T47D (cell line): ENCODE measurements at regions not wholly inside any gene's neighbourhood (a gene's known extent, or its start where the extent isn't known, plus 50 kb on each side); places are given as distances from the start of the nearest gene placed in this dataset.

ENCODE experiments used
- DNase-seq, 2 experiments: peaks; one replicate each; pipeline versions ENCODE4 v3.0.0 to v3.0.0-alpha.2; 2011 to 2012; ENCODE audit warnings: low read depth in 1 of 2, low spot score in 1 of 2
- JUND ChIP-seq: IDR thresholded peaks from 2 replicates; pipeline ENCODE4 v1.6.1; 2012; ENCODE audit warnings: low read depth
- in situ Hi-C: cut with HindIII; loops from 2 replicates; pipeline ENCODE4 v1.10.0; 2016; ENCODE audit warnings: low sequenced_read_pairs, low pct_unique_long_range_greater_than_20kb

- TF ChIP-seq JUND: no peak
- DNase-seq: no peak
- in situ Hi-C loops: no loop called here
Measured at GRCh38 chr17:10993126-10993525, 155.2 kb upstream of the PIRT start.

GRCh38 chr17:10992106-10992880, 154.4 kb upstream of the PIRT start:
- in situ Hi-C loops: no loop called here

GRCh38 chr17:10987786-10988185, 149.9 kb upstream of the PIRT start:
- in situ Hi-C loops: no loop called here
- TF ChIP-seq JUND: no peak

More at GRCh38 chr17:10992106-10992880, 154.4 kb upstream of the PIRT start:
- DNase-seq: no peak
- TF ChIP-seq JUND: no peak

GRCh38 chr17:10984220-10984619, 146.3 kb upstream of the PIRT start:
- in situ Hi-C loops: no loop called here
- no peak for TF ChIP-seq JUND

More at GRCh38 chr17:10987786-10988185, 149.9 kb upstream of the PIRT start:
- DNase-seq: no peak

GRCh38 chr17:10976401-10976800, 138.5 kb upstream of the PIRT start:
- DNase-seq: no peak
- TF ChIP-seq JUND: no peak
- in situ Hi-C loops: no loop called here

More at GRCh38 chr17:10984220-10984619, 146.3 kb upstream of the PIRT start:
- no peak for DNase-seq

GRCh38 chr17:10968007-10968406, 130.1 kb upstream of the PIRT start:
- DNase-seq: no peak
- no peak for TF ChIP-seq JUND

GRCh38 chr17:10956821-10957220, 118.9 kb upstream of the PIRT start:
- no peak for TF ChIP-seq JUND
- in situ Hi-C loops: no loop called here
- no peak for DNase-seq

More at GRCh38 chr17:10968007-10968406, 130.1 kb upstream of the PIRT start:
- in situ Hi-C loops: no loop called here

GRCh38 chr17:10944819-10945218, 106.9 kb upstream of the PIRT start:
- no peak for DNase-seq
- in situ Hi-C loops: no loop called here
- no peak for TF ChIP-seq JUND

GRCh38 chr17:10936931-10937330, 99.0 kb upstream of the PIRT start:
- in situ Hi-C loops: no loop called here
- no peak for TF ChIP-seq JUND
- no peak for DNase-seq

- DNase-seq: no peak
- no peak for TF ChIP-seq JUND
- in situ Hi-C loops: no loop called here
Measured at GRCh38 chr17:10932938-10933337, 95.1 kb upstream of the PIRT start.

- in situ Hi-C loops: no loop called here
- TF ChIP-seq JUND: no peak
- DNase-seq: no peak
Measured at GRCh38 chr17:10931133-10931532, 93.2 kb upstream of the PIRT start.

- in situ Hi-C loops: no loop called here
- TF ChIP-seq JUND: no peak
Measured at GRCh38 chr17:10927712-10928111, 89.8 kb upstream of the PIRT start.

GRCh38 chr17:10920558-10921108, 82.7 kb upstream of the PIRT start:
- DNase-seq: no peak
- TF ChIP-seq JUND: no peak
- in situ Hi-C loops: no loop called here

More at GRCh38 chr17:10927712-10928111, 89.8 kb upstream of the PIRT start:
- DNase-seq: no peak
